Parathyroid adenoma (tissue), 2 donors: ENCODE measurements at regions not wholly inside any gene's neighbourhood (a gene's known extent, or its start where the extent isn't known, plus 50 kb on each side); places are given as distances from the start of the nearest gene placed in this dataset.

Experiments used
- H2AFZ ChIP-seq: fragments of 300-600 bp; sonication (generic); one replicate; pipeline ENCODE4 v1.7.0; 2017; ENCODE audit warnings: antibody characterized with exemption, mild to moderate bottlenecking
- H3K27ac ChIP-seq: fragments of 300-600 bp; sonication (generic); one replicate; pipeline ENCODE4 v1.7.0; 2017
- H3K27me3 ChIP-seq: fragments of 300-600 bp; sonication (generic); one replicate; pipeline ENCODE4 v1.7.0; 2017; ENCODE audit warnings: low read length; ENCODE audit not compliant: control insufficient read depth, insufficient read depth
- H3K36me3 ChIP-seq: fragments of 300-600 bp; sonication (generic); one replicate; pipeline ENCODE4 v1.7.0; 2017; ENCODE audit warnings: low read length; ENCODE audit not compliant: control insufficient read depth, insufficient read depth
- H3K4me1 ChIP-seq: fragments of 300-600 bp; sonication (generic); one replicate; pipeline ENCODE4 v1.7.0; 2017; ENCODE audit warnings: control low read depth
- H3K4me2 ChIP-seq: fragments of 300-600 bp; sonication (generic); one replicate; pipeline ENCODE4 v1.7.0; 2017; ENCODE audit warnings: low read length
- H3K4me3 ChIP-seq: fragments of 300-600 bp; sonication (generic); one replicate; pipeline ENCODE4 v1.7.0; 2017; ENCODE audit warnings: low read depth, low read length
- H3K79me2 ChIP-seq: fragments of 300-600 bp; sonication (generic); one replicate; pipeline ENCODE4 v1.7.0; 2017; ENCODE audit warnings: control low read depth
- H3K9ac ChIP-seq: fragments of 300-600 bp; sonication (generic); one replicate; pipeline ENCODE4 v1.7.0; 2017; ENCODE audit warnings: mild to moderate bottlenecking
- H3K9me3 ChIP-seq: fragments of 300-600 bp; sonication (generic); one replicate; pipeline ENCODE4 v1.7.0; 2017; ENCODE audit warnings: low read length; ENCODE audit not compliant: control insufficient read depth
- CTCF ChIP-seq: fragments of 300-600 bp; sonication (generic); IDR thresholded peaks from one replicate; pipeline ENCODE4 v1.7.0; 2017; ENCODE audit warnings: antibody characterized with exemption, mild to moderate bottlenecking
- donor health status: primary hyperparathyroidism.

- Histone ChIP-seq H3K4me3 (no peak overlapping the region), H3K9me3 (no peaks in the 10 kb centered on the region), H3K27ac (no peak overlapping the region), H3K4me1 (no peaks in the 10 kb centered on the region), H3K9ac (no peak overlapping the region), H3K27me3 (no peaks in the 10 kb centered on the region), H3K4me2 (no peak overlapping the region), H3K79me2 (no peaks in the 10 kb centered on the region), H2AFZ (no peak overlapping the region), H3K36me3 (no peaks in the 10 kb centered on the region)
- no peak for TF ChIP-seq CTCF
These were observed 111.7 kb upstream of the KCNJ15 start for GRCh38 chr21:38145104-38145503.

- H3K36me3 ChIP-seq: no peaks in the 10 kb centered on the region
- no peaks in the 10 kb centered on the region for H3K4me1 ChIP-seq
- no peak overlapping the region for H3K4me3 ChIP-seq
- no peaks in the 10 kb centered on the region for H3K27me3 ChIP-seq
- H3K9me3 ChIP-seq: no peaks in the 10 kb centered on the region
- no peak overlapping the region for H2AFZ ChIP-seq
- H3K27ac ChIP-seq: no peak overlapping the region
- no peaks in the 10 kb centered on the region for H3K79me2 ChIP-seq
- H3K9ac ChIP-seq: no peak overlapping the region
- no peak overlapping the region for H3K4me2 ChIP-seq
- no peak for TF ChIP-seq CTCF
These were observed 109.4 kb upstream of the KCNJ15 start for GRCh38 chr21:38147391-38147790.

GRCh38 chr21:38148046-38148445, 108.7 kb upstream of the KCNJ15 start:
- Histone ChIP-seq H3K9me3 (no peaks in the 10 kb centered on the region), H3K4me1 (no peaks in the 10 kb centered on the region), H3K9ac (no peak overlapping the region), H3K4me2 (no peak overlapping the region), H2AFZ (no peak overlapping the region), H3K27me3 (no peaks in the 10 kb centered on the region), H3K4me3 (no peak overlapping the region), H3K36me3 (no peaks in the 10 kb centered on the region), H3K79me2 (no peaks in the 10 kb centered on the region), H3K27ac (no peak overlapping the region)
- no peak for TF ChIP-seq CTCF

- Histone ChIP-seq H3K27ac (no peak overlapping the region), H3K79me2 (no peaks in the 10 kb centered on the region), H3K36me3 (no peaks in the 10 kb centered on the region), H2AFZ (no peak overlapping the region), H3K4me3 (no peak overlapping the region), H3K4me2 (no peak overlapping the region), H3K9ac (no peak overlapping the region), H3K9me3 (no peaks in the 10 kb centered on the region), H3K27me3 (no peaks in the 10 kb centered on the region), H3K4me1 (no peaks in the 10 kb centered on the region)
- TF ChIP-seq CTCF: no peak
These were observed 105.7 kb upstream of the KCNJ15 start for GRCh38 chr21:38151021-38151645.

GRCh38 chr21:38156200-38156599, 100.6 kb upstream of the KCNJ15 start:
- Histone ChIP-seq H3K36me3 (no peaks in the 10 kb centered on the region), H3K27ac (no peak overlapping the region), H3K79me2 (no peaks in the 10 kb centered on the region), H3K9ac (no peak overlapping the region), H3K4me2 (no peak overlapping the region), H2AFZ (no peak overlapping the region), H3K27me3 (no peaks in the 10 kb centered on the region), H3K9me3 (no peaks in the 10 kb centered on the region), H3K4me3 (no peak overlapping the region), H3K4me1 (no peaks in the 10 kb centered on the region)
- no peak for TF ChIP-seq CTCF
